ENCODE measurements at regions not wholly inside any gene's neighbourhood (a gene's known extent, or its start where the extent isn't known, plus 50 kb on each side); places are given as distances from the start of the nearest gene placed in this dataset.

- TF ChIP-seq CTCF (conservative IDR thresholded peaks at IDR 0.05; ENCODE audit: low read length) (no peak), EZH2phosphoT487 (IDR thresholded peaks at IDR 0.05; ENCODE audit: borderline replicate concordance, low read depth, low read length) (no peak)
Measured at GRCh38 chr4:163941221-163941905, 446.9 kb downstream of the TMA16 start.

Measured in OCI-LY7 (cell line).